A549 (cell line): ENCODE measurements at regions not wholly inside any gene's neighbourhood (a gene's known extent, or its start where the extent isn't known, plus 50 kb on each side); places are given as distances from the start of the nearest gene placed in this dataset.

Source experiments
- ATAC-seq, 2 experiments: fragments of 200-7000 bp in 1 of 2; fragments of >200 bp in 1 of 2; cut with Nextera tagmentation in 1 of 2; cut with Tn5 transposase in 1 of 2; 3 replicates each; pipeline versions ENCODE4 v1.8.0 to v1.9.1; 2018 to 2020; ENCODE audit warnings: mild to moderate bottlenecking in 1 of 2, moderate library complexity in 1 of 2
- CTCF ChIA-PET: fragments of 300-600 bp; sonication (Branson Sonifier 250); formaldehyde crosslinking; extraction: SDS; loops from one replicate; lab custom pipeline; 2021; ENCODE audit warnings: antibody characterized with exemption, inconsistent platforms; lab: Yijun Ruan, JAX
- POLR2A ChIA-PET: fragments of 350-600 bp; formaldehyde crosslinking; extraction: SDS; loops from one replicate; lab custom pipeline; 2021; ENCODE audit warnings: antibody characterized with exemption, inconsistent platforms; lab: Yijun Ruan, JAX
- DNase-seq, 2 experiments: peaks; one replicate each; pipeline versions ENCODE4 v3.0.0 to v3.0.0-alpha.2; 2011 to 2016; ENCODE audit warnings: low read depth in 1 of 2, low spot score in 1 of 2
- FAIRE-seq: peaks from 2 replicates; lab custom pipeline; 2011; peaks lifted over from hg19 to GRCh38; lab: Jason Lieb, UNC
- H3K27ac ChIP-seq, 2 experiments: fragments of >200 bp; sonication (Bioruptor Twin); formaldehyde crosslinking; 3 replicates each; pipeline ENCODE4 v1.5.1; 2016 to 2017
- H3K4me1 ChIP-seq: fragments of >200 bp; sonication (Bioruptor Twin); formaldehyde crosslinking; 3 replicates; pipeline ENCODE4 v1.6.1; 2016
- H3K4me2 ChIP-seq: fragments of >200 bp; sonication (Bioruptor Twin); formaldehyde crosslinking; 3 replicates; pipeline ENCODE4 v1.6.1; 2016
- H3K4me3 ChIP-seq: fragments of >200 bp; sonication (Bioruptor Twin); formaldehyde crosslinking; 3 replicates; pipeline ENCODE4 v1.5.1; 2016
- H3K9me3 ChIP-seq: fragments of >200 bp; sonication (Bioruptor Twin); formaldehyde crosslinking; 3 replicates; pipeline ENCODE4 v1.6.1; 2016
- BHLHE40 ChIP-seq: IDR thresholded peaks from 2 replicates; pipeline ENCODE4 v1.6.1; 2012; ENCODE audit warnings: low read depth, low read length, inconsistent platforms
- CBX2 ChIP-seq: fragments of 200-600 bp; sonication (generic); IDR thresholded peaks from 2 replicates; pipeline ENCODE4 v1.6.1; 2016; ENCODE audit warnings: low read depth, mild to moderate bottlenecking, borderline replicate concordance
- CBX8 ChIP-seq: fragments of 200-600 bp; sonication (generic); IDR thresholded peaks from 2 replicates; pipeline ENCODE4 v1.6.1; 2016
- CEBPB ChIP-seq, 2 experiments: fragments of >200 bp in 1 of 2; sonication (Bioruptor Twin) in 1 of 2; formaldehyde crosslinking in 1 of 2; IDR thresholded peaks; 2 replicates each; pipeline ENCODE4 v1.6.1; 2012 to 2016
- CHD2 ChIP-seq: fragments of 150-350 bp; IDR thresholded peaks from 2 replicates; pipeline ENCODE4 v1.6.1; 2014; ENCODE audit warnings: low read length; ENCODE audit not compliant: partially characterized antibody
- ESRRA ChIP-seq: fragments of 150-350 bp; IDR thresholded peaks from 2 replicates; pipeline ENCODE4 v1.6.1; 2014; ENCODE audit warnings: mild to moderate bottlenecking, low read length, borderline replicate concordance
- GATA3 ChIP-seq: IDR thresholded peaks from 2 replicates; pipeline ENCODE4 v1.6.1; 2012; ENCODE audit warnings: borderline replicate concordance
- HOXA7 ChIP-seq: fragments of 250-450 bp; sonication (Bioruptor Pico); IDR thresholded peaks from 2 replicates; pipeline ENCODE4 v1.5.0; 2020; ENCODE audit warnings: mild to moderate bottlenecking, moderate library complexity
- HOXB13 ChIP-seq: fragments of 250-450 bp; sonication (Bioruptor Pico); IDR thresholded peaks from 2 replicates; pipeline ENCODE4 v1.5.0; 2020; ENCODE audit warnings: low read depth, mild to moderate bottlenecking, moderate library complexity
- HOXB5 ChIP-seq: fragments of 250-450 bp; sonication (Bioruptor Pico); IDR thresholded peaks from 2 replicates; pipeline ENCODE4 v1.5.0; 2020; ENCODE audit warnings: mild to moderate bottlenecking, moderate library complexity
- JUN ChIP-seq, 2 experiments: fragments of >200 bp; sonication (Bioruptor Twin); formaldehyde crosslinking; IDR thresholded peaks; 2 replicates in 1 of 2; 3 replicates in 1 of 2; pipeline ENCODE4 v1.6.1; 2016 to 2017
- JUNB ChIP-seq: fragments of >200 bp; sonication (Bioruptor Twin); formaldehyde crosslinking; IDR thresholded peaks from 2 replicates; pipeline ENCODE4 v1.6.1; 2016
- KDM1A ChIP-seq: fragments of 200-600 bp; sonication (generic); IDR thresholded peaks from 2 replicates; pipeline ENCODE4 v1.6.1; 2016; ENCODE audit warnings: low read depth, mild to moderate bottlenecking
- NFE2L2 ChIP-seq: fragments of 150-350 bp; conservative IDR thresholded peaks from 2 replicates; pipeline ENCODE4 v1.6.1; 2014; ENCODE audit warnings: low read length
- NPAS2 ChIP-seq: fragments of 250-450 bp; sonication (Bioruptor Pico); IDR thresholded peaks from 2 replicates; pipeline ENCODE4 v1.8.0; 2022; ENCODE audit warnings: mild to moderate bottlenecking, moderate library complexity, borderline replicate concordance
- NR3C1 ChIP-seq: fragments of >200 bp; sonication (Bioruptor Twin); formaldehyde crosslinking; IDR thresholded peaks from 3 replicates; pipeline ENCODE4 v1.6.1; 2017
- PHF8 ChIP-seq: fragments of 200-600 bp; sonication (generic); IDR thresholded peaks from 2 replicates; pipeline ENCODE4 v1.6.1; 2016; ENCODE audit warnings: low read depth, mild to moderate bottlenecking, antibody characterized with exemption, moderate library complexity, borderline replicate concordance
- RAD21 ChIP-seq, 2 experiments: fragments of >200 bp in 1 of 2; sonication (Bioruptor Twin) in 1 of 2; formaldehyde crosslinking in 1 of 2; IDR thresholded peaks in 1 of 2; conservative IDR thresholded peaks in 1 of 2; 2 replicates in 1 of 2; 3 replicates in 1 of 2; pipeline ENCODE4 v1.6.1; 2012 to 2018; ENCODE audit warnings: inconsistent platforms in 1 of 2
- TFCP2L1 ChIP-seq: fragments of 250-450 bp; sonication (Bioruptor Pico); IDR thresholded peaks from 2 replicates; pipeline ENCODE4 v1.5.0; 2021; ENCODE audit warnings: mild to moderate bottlenecking
- TP53 ChIP-seq: fragments of 250-450 bp; sonication (Bioruptor Pico); IDR thresholded peaks from 2 replicates; pipeline ENCODE4 v1.5.0; 2021; ENCODE audit warnings: mild to moderate bottlenecking, moderate library complexity
- ZC3H11A ChIP-seq: fragments of 450-650 bp; IDR thresholded peaks from 2 replicates; pipeline ENCODE4 v1.6.1; 2014; ENCODE audit warnings: antibody characterized with exemption, mild to moderate bottlenecking
- ZNF302 ChIP-seq: fragments of 250-450 bp; sonication (Bioruptor Pico); IDR thresholded peaks from 2 replicates; pipeline ENCODE4 v1.9.0; 2021; ENCODE audit warnings: inconsistent platforms, mild to moderate bottlenecking, moderate library complexity
- WGBS: methylation state at CpG from one replicate; pipeline ENCODE4 v1.1.6; 2017; ENCODE audit errors: missing lambda C conversion rate; 5-methylcytosine and 5-hydroxymethylcytosine counted together
- TF ChIP-seq, protein P1 (sequence below): fragments of 250-450 bp; sonication (Bioruptor Pico); IDR thresholded peaks from 2 replicates; pipeline ENCODE4 v1.5.0; 2020; ENCODE audit warnings: low read depth, mild to moderate bottlenecking, moderate library complexity
- TF ChIP-seq, protein P2 (sequence below): fragments of >200 bp; sonication (Bioruptor Twin); formaldehyde crosslinking; IDR thresholded peaks from 3 replicates; pipeline ENCODE4 v1.5.1; 2016
- TF ChIP-seq, protein P3 (sequence below): fragments of 250-450 bp; sonication (Bioruptor Pico); IDR thresholded peaks from 2 replicates; pipeline ENCODE4 v1.5.0; 2021; ENCODE audit warnings: mild to moderate bottlenecking, moderate library complexity, borderline replicate concordance
- TF ChIP-seq, protein P4 (sequence below): IDR thresholded peaks from 2 replicates; pipeline ENCODE4 v1.6.1; 2012

DNA sequence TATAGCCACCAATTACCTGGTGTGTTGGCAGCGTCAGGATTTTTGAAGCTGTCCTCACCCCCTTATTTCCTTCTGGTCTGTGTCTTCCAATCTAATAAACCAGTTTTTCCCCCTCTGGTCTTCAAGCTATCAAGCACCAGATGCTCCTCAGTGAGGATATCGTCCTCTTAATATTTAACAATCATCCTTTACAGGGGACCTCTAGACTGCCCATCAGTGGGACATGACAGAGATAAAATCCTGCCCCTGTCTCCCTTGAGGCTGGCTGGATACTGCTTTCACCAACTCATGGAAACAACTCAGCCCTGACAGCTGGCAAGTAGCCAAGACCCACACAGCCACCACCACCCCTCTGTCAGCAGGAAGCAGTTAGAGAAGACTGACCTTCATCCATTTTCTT lies 421.0 kb upstream of the API5 start:
- 3% methylated on average over 2 of the region's 2 CpGs for WGBS
- H3K9me3 ChIP-seq: no peaks in the 10 kb centered on the region
- ChIA-PET CTCF (no interaction called here), POLR2A (no interaction called here)
- H3K4me1 ChIP-seq: no peaks in the 10 kb centered on the region
- no peak overlapping the region for H3K4me2 ChIP-seq
- H3K4me3 ChIP-seq: no peak overlapping the region
- FAIRE-seq: no peak
- TF ChIP-seq JUNB (no peak), ZC3H11A (no peak), PHF8 (no peak), NR3C1 (no peak), TFCP2L1 (no peak), HOXA7 (CRISPR knock-in tag) (no peak), JUN (IDR thresholded peaks at IDR 0.05) (no peak), CBX8 (no peak), TP53 (no peak), GATA3 (no peak), BHLHE40 (no peak), ZNF302 (CRISPR knock-in tag) (no peak)
- TF ChIP-seq, protein P1, sequence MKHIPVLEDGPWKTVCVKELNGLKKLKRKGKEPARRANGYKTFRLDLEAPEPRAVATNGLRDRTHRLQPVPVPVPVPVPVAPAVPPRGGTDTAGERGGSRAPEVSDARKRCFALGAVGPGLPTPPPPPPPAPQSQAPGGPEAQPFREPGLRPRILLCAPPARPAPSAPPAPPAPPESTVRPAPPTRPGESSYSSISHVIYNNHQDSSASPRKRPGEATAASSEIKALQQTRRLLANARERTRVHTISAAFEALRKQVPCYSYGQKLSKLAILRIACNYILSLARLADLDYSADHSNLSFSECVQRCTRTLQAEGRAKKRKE (CRISPR knock-in tag): no peak
- TF ChIP-seq, protein P2, sequence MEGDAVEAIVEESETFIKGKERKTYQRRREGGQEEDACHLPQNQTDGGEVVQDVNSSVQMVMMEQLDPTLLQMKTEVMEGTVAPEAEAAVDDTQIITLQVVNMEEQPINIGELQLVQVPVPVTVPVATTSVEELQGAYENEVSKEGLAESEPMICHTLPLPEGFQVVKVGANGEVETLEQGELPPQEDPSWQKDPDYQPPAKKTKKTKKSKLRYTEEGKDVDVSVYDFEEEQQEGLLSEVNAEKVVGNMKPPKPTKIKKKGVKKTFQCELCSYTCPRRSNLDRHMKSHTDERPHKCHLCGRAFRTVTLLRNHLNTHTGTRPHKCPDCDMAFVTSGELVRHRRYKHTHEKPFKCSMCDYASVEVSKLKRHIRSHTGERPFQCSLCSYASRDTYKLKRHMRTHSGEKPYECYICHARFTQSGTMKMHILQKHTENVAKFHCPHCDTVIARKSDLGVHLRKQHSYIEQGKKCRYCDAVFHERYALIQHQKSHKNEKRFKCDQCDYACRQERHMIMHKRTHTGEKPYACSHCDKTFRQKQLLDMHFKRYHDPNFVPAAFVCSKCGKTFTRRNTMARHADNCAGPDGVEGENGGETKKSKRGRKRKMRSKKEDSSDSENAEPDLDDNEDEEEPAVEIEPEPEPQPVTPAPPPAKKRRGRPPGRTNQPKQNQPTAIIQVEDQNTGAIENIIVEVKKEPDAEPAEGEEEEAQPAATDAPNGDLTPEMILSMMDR: no peak
- DNase-seq: no peak
- no peak for ATAC-seq
- H3K27ac ChIP-seq: no peak overlapping the region

DNA sequence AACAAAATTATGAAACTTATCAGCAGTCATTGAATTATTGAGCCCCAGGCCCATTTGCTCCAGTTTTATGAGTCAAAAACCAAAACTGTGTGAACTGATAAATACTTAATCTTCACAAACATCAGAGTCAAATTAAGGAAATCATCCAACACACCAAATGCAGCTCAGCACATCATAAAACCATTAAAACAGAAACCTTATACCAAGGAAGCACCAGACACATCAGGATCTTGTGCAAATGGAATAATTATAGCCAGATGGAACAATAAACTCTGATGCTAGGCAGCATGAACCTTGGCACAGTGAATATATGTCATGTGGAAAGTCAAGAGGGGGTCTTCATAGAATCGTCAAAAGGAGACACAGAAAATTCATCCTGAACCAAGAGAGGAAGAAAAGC lies 410.7 kb upstream of the API5 start:
- no peak overlapping the region for H3K4me3 ChIP-seq
- no peaks in the 10 kb centered on the region for H3K4me1 ChIP-seq
- WGBS: 7% methylated on average over 1 of the region's 1 CpG
- DNase-seq (no peak), FAIRE-seq (no peak)
- no peaks in the 10 kb centered on the region for H3K9me3 ChIP-seq
- ChIA-PET POLR2A (no interaction called here), CTCF (no interaction called here)
- no peak overlapping the region for H3K27ac ChIP-seq
- no peak overlapping the region for H3K4me2 ChIP-seq
- no peak for TF ChIP-seq NPAS2 (CRISPR knock-in tag)
- no peak for TF ChIP-seq CEBPB (IDR thresholded peaks at IDR 0.05)
- TF ChIP-seq RAD21 (conservative IDR thresholded peaks at IDR 0.05 in 1 of 2, IDR thresholded peaks at IDR 0.05 in 1 of 2): no peak
- TF ChIP-seq NFE2L2: no peak
- TF ChIP-seq ESRRA: no peak
- TF ChIP-seq KDM1A: no peak
- TF ChIP-seq CHD2: no peak
- TF ChIP-seq, protein P3, sequence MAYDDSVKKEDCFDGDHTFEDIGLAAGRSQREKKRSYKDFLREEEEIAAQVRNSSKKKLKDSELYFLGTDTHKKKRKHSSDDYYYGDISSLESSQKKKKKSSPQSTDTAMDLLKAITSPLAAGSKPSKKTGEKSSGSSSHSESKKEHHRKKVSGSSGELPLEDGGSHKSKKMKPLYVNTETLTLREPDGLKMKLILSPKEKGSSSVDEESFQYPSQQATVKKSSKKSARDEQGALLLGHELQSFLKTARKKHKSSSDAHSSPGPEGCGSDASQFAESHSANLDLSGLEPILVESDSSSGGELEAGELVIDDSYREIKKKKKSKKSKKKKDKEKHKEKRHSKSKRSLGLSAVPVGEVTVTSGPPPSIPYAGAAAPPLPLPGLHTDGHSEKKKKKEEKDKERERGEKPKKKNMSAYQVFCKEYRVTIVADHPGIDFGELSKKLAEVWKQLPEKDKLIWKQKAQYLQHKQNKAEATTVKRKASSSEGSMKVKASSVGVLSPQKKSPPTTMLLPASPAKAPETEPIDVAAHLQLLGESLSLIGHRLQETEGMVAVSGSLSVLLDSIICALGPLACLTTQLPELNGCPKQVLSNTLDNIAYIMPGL: no peak
- TF ChIP-seq ZNF302 (CRISPR knock-in tag): no peak
- no peak for TF ChIP-seq ZC3H11A
- TF ChIP-seq TP53: no peak
- no peak for TF ChIP-seq HOXB13 (CRISPR knock-in tag)
- TF ChIP-seq, protein P4, sequence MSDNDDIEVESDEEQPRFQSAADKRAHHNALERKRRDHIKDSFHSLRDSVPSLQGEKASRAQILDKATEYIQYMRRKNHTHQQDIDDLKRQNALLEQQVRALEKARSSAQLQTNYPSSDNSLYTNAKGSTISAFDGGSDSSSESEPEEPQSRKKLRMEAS: no peak
- TF ChIP-seq HOXB5: no peak
- no peak for TF ChIP-seq JUN (IDR thresholded peaks at IDR 0.05)
- no peak for TF ChIP-seq TFCP2L1
- TF ChIP-seq CBX2: no peak
- TF ChIP-seq, all 56 proteins: peak for 0
- ATAC-seq: no peak
